GM21367 (cell line): ENCODE measurements at regions not wholly inside any gene's neighbourhood (a gene's known extent, or its start where the extent isn't known, plus 50 kb on each side); places are given as distances from the start of the nearest gene placed in this dataset.

Source experiments
- ATAC-seq: cut with Tn5 transposase; IDR thresholded peaks from one replicate; pipeline ENCODE4 v1.9.1; 2021; ENCODE audit not compliant: unreplicated experiment

DNA sequence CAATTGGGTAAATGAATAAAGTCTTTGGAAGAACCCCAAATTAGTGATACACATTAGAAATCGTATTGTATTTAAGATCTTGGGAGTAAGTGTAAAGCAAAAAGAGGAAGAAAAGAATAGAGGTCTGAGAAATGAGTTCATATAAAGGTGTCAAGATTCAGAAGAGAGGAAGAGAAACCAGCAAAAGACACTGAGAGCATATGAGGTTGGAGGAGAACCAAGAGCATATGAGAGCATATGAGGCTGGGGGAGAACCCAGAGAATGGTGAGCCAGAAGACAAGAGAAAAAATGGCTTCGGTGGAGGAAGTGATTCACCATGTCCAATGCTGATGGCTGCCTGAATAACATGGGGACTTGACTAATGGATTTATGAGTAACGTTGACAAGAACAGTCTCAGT lies 620.1 kb upstream of the GCFC2 start:
- ATAC-seq: no peak

GRCh38 chr2:76326636-76327035 lies 615.9 kb upstream of the GCFC2 start:
- ATAC-seq: no peak

GRCh38 chr2:76323381-76323780 lies 612.7 kb upstream of the GCFC2 start:
- no peak for ATAC-seq

DNA sequence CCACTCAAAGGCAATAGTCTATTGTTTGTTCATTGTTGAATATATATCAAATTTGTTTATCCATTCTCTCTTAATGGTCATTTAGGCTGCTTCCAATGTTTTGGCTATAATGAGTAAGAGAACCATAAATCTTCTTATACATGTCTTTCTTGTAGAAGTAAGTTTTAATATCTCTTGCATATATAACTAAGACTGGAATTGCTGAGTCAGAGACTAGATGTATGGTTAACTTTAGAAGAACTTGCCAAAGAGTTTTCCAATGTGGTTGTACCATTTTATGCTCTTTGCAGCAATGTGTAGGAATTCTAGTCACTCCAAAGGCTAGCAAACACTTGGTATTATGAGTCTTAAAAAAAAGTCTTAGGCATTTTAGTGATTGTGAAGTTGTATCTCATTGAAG lies 610.0 kb upstream of the GCFC2 start:
- ATAC-seq: no peak

DNA sequence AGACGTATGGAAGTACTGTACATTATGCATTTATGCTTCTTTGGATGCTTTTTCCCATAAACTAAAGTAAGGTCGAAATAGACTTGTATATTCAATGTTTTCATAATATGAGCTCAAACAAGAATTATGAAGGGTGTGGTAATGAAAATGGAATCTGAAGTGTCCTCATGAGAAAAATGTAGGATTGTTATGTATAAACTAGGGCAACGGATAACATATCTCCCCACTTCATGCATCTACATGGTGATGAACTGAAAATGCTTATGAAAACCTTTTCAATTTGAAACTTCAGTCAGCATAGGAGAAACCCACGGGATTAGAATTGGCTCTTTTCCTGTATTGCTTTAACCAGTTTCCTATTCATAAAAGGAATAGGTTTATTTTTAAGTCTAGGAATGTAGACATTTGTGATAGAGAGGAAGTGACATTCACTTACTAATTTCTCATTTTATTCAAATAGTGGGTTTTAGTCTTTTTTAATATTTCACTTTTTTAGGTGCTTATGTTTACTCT lies 608.2 kb upstream of the GCFC2 start:
- ATAC-seq: no peak

GRCh38 chr2:76316691-76317090 lies 606.0 kb upstream of the GCFC2 start:
- no peak for ATAC-seq

DNA sequence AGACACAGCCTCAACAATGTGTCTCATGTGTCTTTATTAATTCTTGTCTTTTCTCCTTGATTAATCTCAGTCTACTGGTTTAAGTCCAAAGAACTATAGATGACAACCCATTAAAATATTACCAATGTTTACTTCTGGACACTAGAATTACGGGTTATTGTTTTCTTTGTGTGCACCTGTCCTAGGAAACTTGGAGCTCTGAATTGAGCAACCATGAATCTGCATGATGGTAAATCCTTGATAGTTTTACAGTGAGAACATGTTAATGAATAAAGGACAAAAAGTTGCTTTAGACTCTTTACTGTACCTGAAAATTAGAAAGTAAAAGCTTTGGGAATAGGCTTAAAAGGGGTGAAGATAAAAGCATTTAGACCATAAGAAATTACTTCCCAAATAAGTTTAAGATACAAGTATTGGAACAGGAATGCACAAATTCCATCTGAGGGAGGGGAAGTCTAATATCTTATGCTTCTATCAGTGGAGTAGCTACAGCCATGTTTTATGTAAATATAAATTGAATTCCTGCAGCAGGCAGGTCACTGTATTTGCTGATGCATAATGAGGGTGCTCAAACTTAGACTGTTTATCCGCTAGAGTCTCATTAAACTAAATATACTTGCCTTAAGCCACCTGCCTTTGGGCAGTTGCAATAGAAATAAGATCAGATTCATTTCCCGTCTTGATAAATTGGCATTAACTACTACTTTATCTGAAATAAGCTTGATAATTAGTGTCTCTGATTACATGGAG lies 603.7 kb upstream of the GCFC2 start:
- ATAC-seq: no peak

- no peak for ATAC-seq
These were observed 601.5 kb upstream of the GCFC2 start for GRCh38 chr2:76312236-76312635.

GRCh38 chr2:76311728-76312127 lies 601.0 kb upstream of the GCFC2 start:
- no peak for ATAC-seq

DNA sequence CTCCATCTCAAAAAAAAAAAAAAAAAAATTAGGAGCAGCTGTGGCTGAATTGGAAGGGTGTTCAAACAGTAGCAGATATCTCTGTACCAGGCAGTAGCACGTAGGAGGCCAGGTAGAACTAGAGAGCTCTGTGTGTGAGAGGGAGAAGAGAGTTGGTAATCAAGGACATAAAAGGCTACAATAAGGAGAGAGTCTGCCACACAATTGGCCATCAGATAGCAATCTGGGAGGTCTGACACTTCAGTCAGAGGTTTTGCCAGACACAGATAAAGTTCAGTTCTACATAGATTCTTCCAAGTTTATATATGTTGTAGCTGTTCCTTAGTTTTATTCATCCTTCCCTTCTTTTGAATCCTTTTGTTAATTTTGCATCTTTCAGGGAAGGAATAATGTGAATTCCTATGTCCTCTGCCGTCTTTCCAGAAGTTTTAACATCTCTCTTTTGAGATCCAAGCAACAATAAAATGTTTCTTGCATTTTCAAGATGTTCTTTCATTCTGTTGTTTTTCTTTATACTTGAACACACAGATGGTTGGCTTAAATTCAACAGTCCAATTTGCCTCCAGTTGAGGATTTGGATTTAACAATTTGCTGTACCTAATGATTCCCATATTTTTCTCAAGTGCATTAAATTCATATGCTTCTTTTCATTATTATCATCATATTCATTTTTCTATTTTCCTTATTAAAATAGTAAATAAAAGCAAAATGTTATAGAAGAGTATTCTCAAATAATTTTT lies 600.3 kb upstream of the GCFC2 start:
- ATAC-seq: no peak

- no peak for ATAC-seq
These were observed 596.8 kb upstream of the GCFC2 start for GRCh38 chr2:76307495-76307894.

GRCh38 chr2:76298041-76298440 lies 587.3 kb upstream of the GCFC2 start:
- ATAC-seq: no peak

DNA sequence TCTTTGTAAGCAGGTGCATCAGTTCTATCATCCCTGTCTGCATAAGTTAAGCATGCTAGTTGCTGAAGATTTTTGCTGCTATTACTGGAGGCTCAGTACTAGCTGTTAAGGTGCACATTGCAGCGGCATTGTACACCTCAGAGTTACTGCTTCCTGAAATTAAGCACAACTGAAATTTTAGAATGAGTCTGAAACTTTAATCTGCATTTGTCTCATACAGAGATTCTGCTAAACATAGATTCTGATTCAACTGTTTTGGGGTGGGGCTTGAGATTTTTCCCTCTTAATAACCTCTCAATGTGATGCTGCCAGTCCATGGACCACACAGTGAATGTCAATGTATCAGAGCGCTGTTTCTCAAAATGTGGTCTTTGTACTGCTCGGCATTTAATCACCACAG lies 585.7 kb upstream of the GCFC2 start:
- ATAC-seq: no peak

GRCh38 chr2:76295762-76296161 lies 585.0 kb upstream of the GCFC2 start:
- no peak for ATAC-seq

GRCh38 chr2:76288598-76288997 lies 577.9 kb upstream of the GCFC2 start:
- no peak for ATAC-seq

DNA sequence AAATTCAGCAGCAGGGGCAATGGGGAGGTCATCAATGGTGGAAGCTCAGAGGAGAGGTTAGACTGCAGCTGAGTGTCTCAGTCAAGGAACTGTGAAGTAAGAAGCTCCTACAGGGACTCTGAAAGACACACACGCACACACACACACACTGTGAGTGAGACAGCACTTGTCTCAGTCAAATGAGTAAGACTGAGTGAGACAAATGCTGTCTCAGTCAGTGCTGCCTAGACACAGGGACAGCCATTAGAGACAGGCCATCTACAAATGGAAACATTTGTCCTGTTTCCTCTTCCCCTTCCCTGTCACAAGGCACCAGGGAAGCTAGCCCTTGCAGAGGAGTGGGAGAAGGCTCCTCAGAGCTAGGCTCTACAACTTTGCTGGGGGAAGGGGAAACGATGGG lies 577.4 kb upstream of the GCFC2 start:
- ATAC-seq: no peak

DNA sequence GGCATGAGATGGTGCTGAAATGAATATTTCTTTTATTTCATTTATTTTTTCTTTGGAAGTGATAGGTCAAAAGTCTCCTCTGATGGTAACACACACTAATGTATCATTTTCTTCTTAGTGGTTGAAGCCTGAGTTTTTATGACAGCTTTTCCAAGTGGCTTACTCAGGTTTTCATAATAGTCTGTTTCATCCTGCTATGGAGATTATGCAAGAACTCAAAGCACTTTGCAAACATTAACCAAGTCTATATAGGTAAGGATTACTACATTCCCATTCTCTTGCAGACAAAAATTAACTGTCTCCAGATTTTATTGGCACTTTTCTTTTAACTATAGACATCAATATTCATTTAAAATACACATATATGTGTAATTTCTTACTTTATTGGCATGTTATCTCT lies 572.6 kb upstream of the GCFC2 start:
- no peak for ATAC-seq

DNA sequence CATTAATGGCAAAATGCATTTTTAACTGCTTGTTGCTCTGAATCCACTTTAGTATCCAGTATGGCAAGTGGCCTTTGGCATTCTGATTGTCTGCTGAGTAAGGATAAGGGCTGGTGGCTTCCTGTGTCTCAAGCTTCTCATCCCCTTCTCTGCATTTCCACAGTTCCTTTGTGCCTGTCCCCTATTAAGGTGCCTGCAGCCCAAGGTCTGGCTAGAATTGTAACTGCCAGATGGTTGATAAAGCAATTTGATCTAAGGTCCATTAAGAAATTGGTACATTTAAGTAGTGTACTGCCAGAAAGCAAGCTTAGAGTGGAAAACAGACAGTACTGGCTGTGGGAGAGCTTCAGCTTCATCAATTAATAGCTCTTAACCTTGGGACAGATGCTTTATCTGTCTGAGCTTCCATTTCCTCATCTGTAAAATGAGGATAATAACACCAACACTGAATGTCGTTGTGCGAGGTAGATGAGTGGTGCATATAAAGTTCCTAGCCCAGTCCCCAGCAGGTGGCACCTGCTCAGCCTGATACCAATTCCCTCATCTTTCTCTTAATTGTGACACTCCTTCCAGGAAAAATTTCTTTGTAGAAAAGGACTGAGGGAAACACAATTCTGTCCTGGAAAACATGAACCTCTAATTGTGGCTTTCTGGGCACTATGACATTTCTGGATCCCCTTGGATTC lies 570.6 kb upstream of the GCFC2 start:
- no peak for ATAC-seq

GRCh38 chr2:76280686-76281085 lies 570.0 kb upstream of the GCFC2 start:
- ATAC-seq: no peak

- no peak for ATAC-seq
These were observed 568.4 kb upstream of the GCFC2 start for GRCh38 chr2:76279142-76279541.

DNA sequence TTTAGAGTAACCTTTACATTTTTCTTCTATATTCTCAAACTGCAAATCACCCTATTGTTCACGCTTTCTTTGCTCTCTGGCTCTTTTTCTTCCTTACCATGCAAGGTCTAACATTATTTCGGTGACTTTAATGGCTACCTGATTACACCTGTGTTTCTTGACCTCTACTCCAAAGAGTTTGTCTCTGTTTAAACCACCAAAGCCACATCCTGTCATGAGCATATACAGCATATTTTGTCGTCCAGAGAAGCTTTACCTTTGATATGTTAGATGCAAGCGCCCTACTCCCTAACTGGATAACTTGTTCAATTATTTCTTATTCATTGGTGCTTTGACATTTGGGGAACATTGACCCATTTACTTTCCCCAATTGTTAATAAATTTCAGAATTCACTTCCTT lies 565.1 kb upstream of the GCFC2 start:
- no peak for ATAC-seq

DNA sequence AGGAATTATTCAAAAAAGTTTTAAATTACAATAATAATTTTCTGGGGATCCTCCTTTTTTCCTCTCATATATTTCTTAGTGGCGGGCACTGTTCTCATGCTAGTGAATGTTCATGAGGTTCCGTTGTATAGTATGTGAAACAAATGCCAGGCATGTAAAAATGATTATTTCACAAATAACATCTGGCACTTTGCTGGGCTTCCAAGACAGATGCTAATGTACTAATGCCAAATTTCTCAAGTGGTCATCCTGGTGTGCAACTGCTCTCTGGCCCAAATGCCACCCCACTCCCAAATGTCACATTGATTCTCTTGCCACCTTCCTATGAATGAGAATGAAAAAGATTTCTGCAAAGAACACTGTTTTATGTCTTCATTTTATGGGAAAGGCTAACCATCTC lies 564.0 kb upstream of the GCFC2 start:
- ATAC-seq: no peak
